ENCODE measurements at regions not wholly inside any gene's neighbourhood (a gene's known extent, or its start where the extent isn't known, plus 50 kb on each side); places are given as distances from the start of the nearest gene placed in this dataset.
A peak's percentile ranks its signal among the peaks of the same experiment; 100 is the strongest.
"Not testable (repeated sequence)": the region's sequence is repeated elsewhere in the genome, so short reads cannot be mapped to it uniquely, and the experiment has no call there.

DNA sequence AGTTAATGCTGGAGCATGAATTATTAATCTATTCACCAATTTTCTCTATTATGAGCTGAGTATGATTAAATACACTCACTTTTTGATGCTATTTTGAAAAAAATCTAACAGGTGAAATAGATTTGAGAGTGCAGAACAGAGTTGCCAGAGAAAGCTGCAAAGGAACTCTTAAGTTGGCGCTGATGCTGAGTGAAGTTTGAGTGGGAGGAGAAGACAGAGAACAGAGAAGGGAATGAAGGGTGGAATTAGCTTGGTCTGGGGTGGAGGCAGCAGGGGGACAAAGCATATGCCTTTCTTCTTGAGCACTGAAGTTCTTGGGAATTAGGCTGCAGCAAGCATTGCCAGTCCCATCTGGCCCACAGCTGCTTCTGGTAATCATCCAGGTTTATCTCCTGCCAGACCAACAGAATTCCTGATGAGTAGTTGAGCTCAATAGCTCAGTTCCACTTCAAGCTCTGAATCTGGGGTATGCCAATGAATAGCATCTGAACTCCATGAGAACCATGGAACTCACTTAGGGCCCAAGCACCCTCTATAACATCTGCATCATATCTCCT is 290.1 kb downstream of the HINT1 start:
- TF ChIP-seq, protein P1, sequence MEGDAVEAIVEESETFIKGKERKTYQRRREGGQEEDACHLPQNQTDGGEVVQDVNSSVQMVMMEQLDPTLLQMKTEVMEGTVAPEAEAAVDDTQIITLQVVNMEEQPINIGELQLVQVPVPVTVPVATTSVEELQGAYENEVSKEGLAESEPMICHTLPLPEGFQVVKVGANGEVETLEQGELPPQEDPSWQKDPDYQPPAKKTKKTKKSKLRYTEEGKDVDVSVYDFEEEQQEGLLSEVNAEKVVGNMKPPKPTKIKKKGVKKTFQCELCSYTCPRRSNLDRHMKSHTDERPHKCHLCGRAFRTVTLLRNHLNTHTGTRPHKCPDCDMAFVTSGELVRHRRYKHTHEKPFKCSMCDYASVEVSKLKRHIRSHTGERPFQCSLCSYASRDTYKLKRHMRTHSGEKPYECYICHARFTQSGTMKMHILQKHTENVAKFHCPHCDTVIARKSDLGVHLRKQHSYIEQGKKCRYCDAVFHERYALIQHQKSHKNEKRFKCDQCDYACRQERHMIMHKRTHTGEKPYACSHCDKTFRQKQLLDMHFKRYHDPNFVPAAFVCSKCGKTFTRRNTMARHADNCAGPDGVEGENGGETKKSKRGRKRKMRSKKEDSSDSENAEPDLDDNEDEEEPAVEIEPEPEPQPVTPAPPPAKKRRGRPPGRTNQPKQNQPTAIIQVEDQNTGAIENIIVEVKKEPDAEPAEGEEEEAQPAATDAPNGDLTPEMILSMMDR (conservative IDR thresholded peaks at IDR 0.05), result no peak
- H3K27ac ChIP-seq, result no peak overlapping the region

DNA sequence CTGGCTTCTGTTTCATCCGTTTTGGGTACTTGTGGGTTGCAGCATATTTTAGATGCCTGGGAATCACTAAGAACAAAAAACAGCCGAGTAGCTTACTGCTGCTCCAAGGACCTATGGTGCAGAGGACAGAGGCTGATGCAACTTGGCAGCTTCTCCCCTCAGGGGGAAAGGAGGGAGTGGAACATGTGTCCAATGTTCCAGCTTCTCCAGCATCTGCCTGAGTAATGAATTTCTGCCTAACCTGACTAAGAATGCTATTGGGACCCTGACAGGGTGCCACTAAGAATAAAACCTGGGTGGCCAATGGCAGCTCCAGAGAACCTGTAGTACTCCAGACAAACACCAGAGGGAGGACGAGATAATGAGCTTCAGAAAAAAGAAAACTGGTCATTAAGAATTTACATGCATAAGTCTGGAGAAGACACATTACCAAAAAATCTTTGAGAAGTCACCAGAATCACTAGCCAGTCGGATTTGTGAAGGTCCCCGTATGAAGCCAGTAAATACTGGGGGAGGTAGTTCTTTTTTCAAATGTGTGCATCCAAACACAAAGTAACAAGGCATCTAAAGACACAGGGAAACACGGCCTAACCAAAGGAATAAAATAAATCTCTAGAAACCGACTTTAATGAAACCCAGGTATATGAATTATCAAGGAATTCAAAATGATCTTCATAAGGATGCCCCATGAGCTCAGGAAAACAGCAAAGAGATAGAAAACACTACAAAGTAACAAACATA is 293.5 kb downstream of the HINT1 start:
- no peak overlapping the region for H3K27ac ChIP-seq
- TF ChIP-seq, protein P1 (conservative IDR thresholded peaks at IDR 0.05), result peak; percentile 75

DNA sequence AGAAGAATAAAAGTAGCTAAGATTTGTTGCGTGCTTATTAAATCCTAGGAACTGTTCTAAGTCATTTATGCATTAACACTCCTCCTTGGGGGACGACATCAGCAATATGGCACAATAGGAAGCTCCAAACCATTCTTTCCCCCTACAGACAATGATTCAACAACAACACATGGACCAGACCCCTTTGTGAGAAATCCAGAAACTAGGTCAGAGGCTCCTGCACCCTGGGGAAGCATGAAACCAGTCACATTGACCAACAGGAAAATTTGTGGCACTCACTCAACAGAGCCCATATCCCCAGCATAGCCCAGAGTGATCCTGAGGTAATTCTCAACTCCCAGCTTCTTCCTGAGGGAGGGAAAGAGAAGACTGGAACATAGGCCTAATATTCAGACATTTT is 294.4 kb downstream of the HINT1 start:
- no peak overlapping the region for H3K27ac ChIP-seq
- TF ChIP-seq, protein P1 (conservative IDR thresholded peaks at IDR 0.05), result no peak

DNA sequence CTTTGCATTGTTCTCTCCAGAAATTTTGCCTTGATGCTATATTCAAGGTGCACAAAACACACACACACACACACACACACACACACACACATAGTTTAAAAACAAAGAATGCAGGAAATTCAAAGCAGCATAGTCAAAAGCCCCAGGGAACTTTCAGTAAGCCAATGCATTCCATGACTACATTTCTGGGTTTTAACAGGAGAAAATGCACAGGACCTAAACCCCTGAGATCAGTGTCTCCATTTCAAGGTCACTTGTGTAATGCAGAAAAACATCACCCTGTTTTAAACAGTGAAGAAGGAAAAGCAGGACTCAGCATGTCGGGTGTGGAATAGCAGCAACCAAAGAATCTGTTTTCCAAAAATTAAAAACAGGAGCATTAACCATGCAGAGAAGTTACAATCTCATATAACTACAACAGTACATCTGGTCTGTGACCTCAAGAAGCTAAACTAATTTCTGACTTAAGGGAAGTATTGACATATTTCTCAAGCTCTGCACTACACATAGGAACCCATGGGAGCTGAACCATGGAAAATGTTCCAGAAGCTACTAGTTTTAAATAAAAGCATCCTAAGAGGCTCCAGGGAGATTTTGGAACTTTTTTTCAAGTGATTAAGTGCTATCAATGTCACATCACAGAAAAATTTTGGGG is 296.7 kb downstream of the HINT1 start:
- TF ChIP-seq, protein P1 (conservative IDR thresholded peaks at IDR 0.05), result no peak
- no peak overlapping the region for H3K27ac ChIP-seq

DNA sequence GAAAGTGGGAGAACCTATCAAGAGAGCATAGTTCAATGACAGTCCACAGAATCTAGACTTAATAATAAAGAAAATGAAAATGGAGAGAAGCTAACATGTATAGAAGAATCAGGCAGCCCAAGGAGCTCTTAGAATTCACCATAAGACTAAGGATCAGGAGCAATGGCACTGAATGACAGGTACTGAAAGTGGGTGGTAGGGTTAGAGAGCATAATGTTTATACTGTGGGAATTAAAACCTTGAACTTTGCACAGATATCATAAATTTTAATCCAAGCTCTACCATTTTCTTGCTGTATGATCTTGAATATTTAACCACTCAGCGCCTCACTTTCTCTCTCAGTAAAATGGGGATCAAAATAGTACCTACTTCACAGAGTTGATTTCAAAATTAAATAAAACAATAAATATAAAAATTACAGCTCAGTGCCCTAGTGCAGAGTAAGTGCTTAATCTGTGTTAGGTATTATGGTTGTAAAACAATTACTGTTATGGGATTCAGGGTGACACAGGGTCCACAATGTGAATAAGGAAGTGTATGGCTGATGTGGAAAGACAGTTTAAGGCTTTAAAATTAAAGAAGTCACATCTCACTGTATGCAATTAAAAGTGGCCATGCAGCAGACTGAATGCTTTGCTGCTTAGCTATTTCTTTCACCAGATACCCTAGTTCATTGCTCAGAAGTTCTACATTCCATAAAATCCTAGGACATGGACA is 319.8 kb downstream of the HINT1 start:
- TF ChIP-seq, protein P1 (conservative IDR thresholded peaks at IDR 0.05), result no peak
- H3K27ac ChIP-seq, result no peak overlapping the region

DNA sequence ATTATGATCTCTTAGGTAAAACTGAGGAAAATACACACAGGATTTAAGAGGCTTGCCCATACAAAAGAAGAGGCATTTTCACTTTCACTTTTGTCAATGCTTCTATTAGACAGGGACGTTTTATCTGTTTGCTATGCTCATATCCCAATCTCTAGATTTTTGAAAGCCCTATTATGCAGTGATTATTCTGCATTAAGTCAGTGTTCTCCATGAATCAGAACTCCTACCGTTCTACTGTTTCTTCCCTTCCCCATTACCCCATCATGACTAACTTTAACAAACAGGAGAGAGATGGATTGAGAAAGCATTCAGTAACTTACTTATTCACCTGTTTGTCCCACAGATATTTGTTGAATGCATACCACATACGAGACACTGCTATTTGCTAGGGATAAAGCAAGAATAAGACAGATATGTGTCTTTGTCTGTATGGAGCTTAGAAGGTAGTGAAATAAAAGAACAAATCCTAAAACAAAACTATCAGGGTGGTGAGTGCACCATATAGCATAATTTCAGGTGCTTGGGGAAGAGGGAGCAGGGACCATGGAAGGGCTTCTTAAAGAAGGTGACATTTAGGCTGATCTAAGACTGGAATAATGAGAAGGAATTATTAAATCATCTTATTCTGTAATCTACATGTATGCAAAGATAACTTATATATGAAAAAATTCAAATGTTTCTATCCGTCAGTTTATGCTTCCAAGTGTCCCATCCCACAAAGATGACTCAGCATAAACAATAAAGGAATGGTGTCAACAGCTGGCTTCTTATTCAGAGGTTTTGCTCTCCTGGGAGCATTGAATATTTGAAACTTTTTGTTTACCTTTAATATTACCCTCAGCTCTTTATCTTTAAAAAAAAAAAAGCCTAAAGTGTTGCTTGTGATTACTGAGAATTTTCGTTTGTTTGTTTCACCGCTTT is 328.1 kb downstream of the HINT1 start:
- TF ChIP-seq, protein P1 (conservative IDR thresholded peaks at IDR 0.05), result no peak
- H3K27ac ChIP-seq, result no peak overlapping the region

DNA sequence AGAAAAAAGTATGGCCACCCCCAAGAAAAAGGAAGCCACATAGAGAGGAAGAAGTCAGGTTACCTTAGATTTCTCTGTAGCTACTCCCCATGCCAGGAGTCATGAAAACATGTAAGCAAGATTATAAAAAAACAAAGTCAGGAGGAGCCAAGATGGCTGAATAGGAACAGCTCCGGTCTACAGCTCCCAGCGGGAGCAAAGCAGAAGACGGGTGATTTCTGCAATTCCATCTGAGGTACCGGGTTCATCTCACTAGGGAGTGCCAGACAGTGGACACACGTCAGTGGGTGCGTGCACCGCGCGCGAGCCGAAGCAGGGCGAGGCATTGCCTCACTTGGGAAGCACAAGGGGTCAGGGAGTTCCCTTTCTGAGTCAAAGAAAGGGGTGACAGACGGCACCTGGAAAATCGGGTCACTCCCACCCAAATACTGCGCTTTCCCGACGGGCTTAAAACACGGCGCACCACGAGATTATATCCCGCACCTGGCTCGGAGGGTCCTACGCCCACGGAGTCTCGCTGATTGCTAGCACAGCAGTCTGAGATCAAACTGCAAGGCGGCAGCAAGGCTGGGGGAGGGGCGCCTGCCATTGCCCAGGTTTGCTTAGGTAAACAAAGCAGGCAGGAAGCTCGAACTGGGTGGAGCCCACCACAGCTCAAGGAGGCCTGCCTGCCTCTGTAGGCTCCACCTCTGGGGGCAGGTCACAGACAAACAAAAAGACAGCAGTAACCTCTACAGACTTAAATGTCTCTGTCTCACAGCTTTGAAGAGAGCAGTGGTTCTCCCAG is 347.3 kb downstream of the HINT1 start:
- not testable (repeated sequence) for H3K27ac ChIP-seq

Measured in VCaP (cell line).